HEK293 (cell line): ENCODE measurements at regions not wholly inside any gene's neighbourhood (a gene's known extent, or its start where the extent isn't known, plus 50 kb on each side); places are given as distances from the start of the nearest gene placed in this dataset.

Source experiments
- CTCF ChIA-PET: fragments of 350-600 bp; formaldehyde crosslinking; extraction: SDS; loops from one replicate; lab custom pipeline; 2021; ENCODE audit warnings: antibody characterized with exemption; lab: Yijun Ruan, JAX
- POLR2A ChIA-PET: fragments of 300-600 bp; formaldehyde crosslinking; extraction: SDS; loops from one replicate; lab custom pipeline; 2020; ENCODE audit warnings: antibody characterized with exemption, inconsistent platforms; lab: Yijun Ruan, JAX
- H3K27ac ChIP-seq: fragments of 200-500 bp; sonication (Bioruptor generic); 2 replicates; pipeline ENCODE4 v1.5.1; 2014; ENCODE audit warnings: low read depth, low read length, control low read depth, inconsistent platforms; ENCODE audit errors: extremely low read depth
- H3K36me3 ChIP-seq, 2 experiments: fragments of 200-500 bp in 1 of 2; sonication (Bioruptor generic) in 1 of 2; 1 replicate in 1 of 2; 2 replicates in 1 of 2; pipeline ENCODE4 v1.5.1; 2014 to 2017; ENCODE audit warnings: inconsistent platforms in 2 of 2, low read length in 2 of 2; ENCODE audit not compliant: control insufficient read depth in 2 of 2, insufficient read depth in 1 of 2
- H3K4me1 ChIP-seq: fragments of 200-500 bp; sonication (Bioruptor generic); 2 replicates; pipeline ENCODE4 v1.5.1; 2014; ENCODE audit warnings: mild to moderate bottlenecking, low read length, inconsistent platforms; ENCODE audit not compliant: control insufficient read depth, insufficient read depth
- H3K4me3 ChIP-seq: 2 replicates; pipeline ENCODE4 v1.5.1; 2011; ENCODE audit warnings: low read depth, mild to moderate bottlenecking, control low read depth, low read length, moderate library complexity
- H3K9me3 ChIP-seq: fragments of 200-500 bp; sonication (Bioruptor generic); 2 replicates; pipeline ENCODE4 v1.5.1; 2014; ENCODE audit warnings: low read depth, low read length, inconsistent platforms; ENCODE audit not compliant: control insufficient read depth, insufficient read depth
- EGR2 ChIP-seq: fragments of 450-650 bp; formaldehyde crosslinking; IDR thresholded peaks from 2 replicates; pipeline ENCODE4 v1.5.1; 2016; ENCODE audit warnings: low read depth, missing biosample characterization, missing genetic modification characterization
- OSR2 ChIP-seq: fragments of 450-650 bp; formaldehyde crosslinking; IDR thresholded peaks from 2 replicates; pipeline ENCODE4 v1.5.1; 2016; ENCODE audit warnings: missing biosample characterization, missing genetic modification characterization
- YY1 ChIP-seq: fragments of 450-650 bp; formaldehyde crosslinking; IDR thresholded peaks from 2 replicates; pipeline ENCODE4 v1.5.1; 2018; ENCODE audit warnings: missing biosample characterization, missing genetic modification characterization
- ZFP41 ChIP-seq: fragments of 450-650 bp; formaldehyde crosslinking; IDR thresholded peaks from 2 replicates; pipeline ENCODE4 v1.5.1; 2016; ENCODE audit warnings: missing biosample characterization, missing genetic modification characterization, borderline replicate concordance
- ZNF292 ChIP-seq: fragments of 450-650 bp; formaldehyde crosslinking; IDR thresholded peaks from 2 replicates; pipeline ENCODE4 v1.5.1; 2016; ENCODE audit warnings: low read depth, missing biosample characterization, missing genetic modification characterization, borderline replicate concordance
- ZNF341 ChIP-seq: fragments of 450-650 bp; formaldehyde crosslinking; IDR thresholded peaks from 2 replicates; pipeline ENCODE4; 2016; ENCODE audit warnings: low read depth, missing biosample characterization, missing genetic modification characterization
- ZNF404 ChIP-seq: fragments of 450-650 bp; formaldehyde crosslinking; IDR thresholded peaks from 2 replicates; pipeline ENCODE4 v1.5.1; 2017; ENCODE audit warnings: missing biosample characterization, missing genetic modification characterization
- ZNF426 ChIP-seq: fragments of 450-650 bp; formaldehyde crosslinking; IDR thresholded peaks from 2 replicates; pipeline ENCODE4 v1.5.1; 2017; ENCODE audit warnings: missing biosample characterization, missing genetic modification characterization, mild to moderate bottlenecking, inconsistent platforms, moderate library complexity
- ZNF433 ChIP-seq: fragments of 450-650 bp; formaldehyde crosslinking; IDR thresholded peaks from 2 replicates; pipeline ENCODE4 v1.5.1; 2016; ENCODE audit warnings: missing biosample characterization, missing genetic modification characterization, low read depth
- ZNF529 ChIP-seq: fragments of 450-650 bp; formaldehyde crosslinking; IDR thresholded peaks from 2 replicates; pipeline ENCODE4 v1.5.1; 2017; ENCODE audit warnings: missing genetic modification characterization, missing biosample characterization; ENCODE audit not compliant: insufficient replicate concordance
- ZNF530 ChIP-seq: fragments of 450-650 bp; formaldehyde crosslinking; IDR thresholded peaks from 2 replicates; pipeline ENCODE4 v1.5.1; 2016; ENCODE audit warnings: low read depth, missing biosample characterization, missing genetic modification characterization
- ZNF544 ChIP-seq: fragments of 450-650 bp; formaldehyde crosslinking; IDR thresholded peaks from 2 replicates; pipeline ENCODE4 v1.5.0; 2017; ENCODE audit warnings: missing biosample characterization, missing genetic modification characterization
- ZNF585B ChIP-seq: fragments of 450-650 bp; formaldehyde crosslinking; IDR thresholded peaks from 2 replicates; pipeline ENCODE4 v1.5.1; 2016; ENCODE audit warnings: missing biosample characterization, missing genetic modification characterization
- ZNF792 ChIP-seq: fragments of 450-650 bp; formaldehyde crosslinking; IDR thresholded peaks from 2 replicates; pipeline ENCODE4 v1.5.1; 2016; ENCODE audit warnings: missing biosample characterization, missing genetic modification characterization
- ZSCAN16 ChIP-seq: fragments of 450-650 bp; formaldehyde crosslinking; IDR thresholded peaks from 2 replicates; pipeline ENCODE4 v1.5.1; 2016; ENCODE audit warnings: missing biosample characterization, missing genetic modification characterization
- TF ChIP-seq, protein P1 (sequence below): fragments of 450-650 bp; formaldehyde crosslinking; IDR thresholded peaks from 2 replicates; pipeline ENCODE4 v1.5.1; 2016; ENCODE audit warnings: missing biosample characterization, missing genetic modification characterization
- TF ChIP-seq, protein P2 (sequence below): fragments of 450-650 bp; formaldehyde crosslinking; IDR thresholded peaks from 2 replicates; pipeline ENCODE4 v1.5.1; 2016; ENCODE audit warnings: missing biosample characterization, missing genetic modification characterization
- TF ChIP-seq, protein P3 (sequence below): fragments of 450-650 bp; formaldehyde crosslinking; IDR thresholded peaks from 2 replicates; pipeline ENCODE4 v1.5.1; 2016; ENCODE audit warnings: missing biosample characterization, missing genetic modification characterization
- TF ChIP-seq, protein P4 (sequence below): fragments of 450-650 bp; formaldehyde crosslinking; IDR thresholded peaks from 2 replicates; pipeline ENCODE4 v1.5.1; 2016; ENCODE audit warnings: missing biosample characterization, missing genetic modification characterization
- TF ChIP-seq, protein P5 (sequence below): fragments of 450-650 bp; formaldehyde crosslinking; IDR thresholded peaks from 2 replicates; pipeline ENCODE4 v1.5.1; 2016; ENCODE audit warnings: missing biosample characterization, missing genetic modification characterization

DNA sequence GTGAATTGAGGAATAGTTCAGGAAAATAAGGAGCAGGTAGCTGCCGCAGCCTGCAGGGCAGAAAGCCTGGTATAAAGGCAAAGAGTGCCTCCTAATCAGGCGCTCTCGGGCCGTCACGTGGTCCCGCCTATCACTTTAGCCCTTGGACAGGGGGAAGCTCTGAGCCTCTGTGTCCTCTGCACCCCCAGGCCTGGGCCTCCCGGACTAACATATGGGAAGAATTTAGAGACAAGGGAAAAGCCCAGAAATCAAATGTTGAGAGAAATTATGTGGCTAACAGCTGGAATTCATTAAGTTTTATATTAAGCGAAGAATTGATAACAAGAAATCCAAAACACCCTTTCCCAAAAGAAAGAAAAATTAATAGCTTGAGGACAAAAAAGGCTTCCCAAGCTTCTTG, 417.7 kb downstream of the ATP23 start:
- Histone ChIP-seq H3K4me1 (no peaks in the 10 kb centered on the region), H3K9me3 (no peaks in the 10 kb centered on the region), H3K27ac (no peak overlapping the region), H3K36me3 (no peaks in the 10 kb centered on the region)
- CTCF ChIA-PET, result no interaction called here
- TF ChIP-seq ZNF585B (tag by site-specific recombination) (no peak), ZNF530 (tag by site-specific recombination) (no peak), YY1 (tag by site-specific recombination) (no peak)
- TF ChIP-seq, all 188 proteins: peak for 0
- no peak overlapping the region for H3K4me3 ChIP-seq
- POLR2A ChIA-PET, result interaction anchor here (0.6 kb wide), 1 partner anchor 119 kb away, joined by 3 read pairs; no protein-coding TSS in a partner anchor

DNA sequence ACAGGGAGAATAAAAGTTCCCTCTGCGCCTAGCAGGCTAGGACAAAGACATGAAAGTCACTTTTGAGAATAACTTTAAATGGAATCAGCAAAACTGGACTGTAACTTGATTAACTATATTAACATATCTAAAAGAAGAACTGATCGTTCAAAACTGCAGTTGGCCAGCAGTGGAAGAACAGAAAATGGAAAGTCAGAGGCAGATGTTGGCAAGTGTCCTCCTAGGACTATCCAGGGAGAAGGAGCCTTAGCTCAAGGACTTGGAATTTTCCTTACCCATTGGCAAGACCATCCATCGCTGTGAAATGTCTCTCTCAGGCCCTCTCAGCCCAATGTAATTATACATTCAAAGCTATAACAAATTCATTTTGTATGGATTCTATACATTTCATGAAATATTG, 419.7 kb downstream of the ATP23 start:
- no peaks in the 10 kb centered on the region for H3K9me3 ChIP-seq
- CTCF ChIA-PET, result no interaction called here
- POLR2A ChIA-PET, result no interaction called here
- H3K27ac ChIP-seq, result no peak overlapping the region
- H3K4me1 ChIP-seq, result 0 out of 2 replicates have a peak, but pooled peaks cover 4% of the 10 kb centered on the region
- H3K36me3 ChIP-seq, result no peaks in the 10 kb centered on the region
- TF ChIP-seq ZSCAN16 (tag by site-specific recombination) (no peak), ZFP41 (tag by site-specific recombination) (no peak), ZNF529 (tag by site-specific recombination) (no peak), ZNF426 (tag by site-specific recombination) (no peak), ZNF292 (no peak), ZNF792 (no peak), ZNF341 (no peak), ZNF433 (tag by site-specific recombination) (no peak), ZNF544 (tag by site-specific recombination) (no peak), EGR2 (tag by site-specific recombination) (no peak), ZNF404 (tag by site-specific recombination) (no peak), OSR2 (tag by site-specific recombination) (no peak)
- TF ChIP-seq, protein P1, sequence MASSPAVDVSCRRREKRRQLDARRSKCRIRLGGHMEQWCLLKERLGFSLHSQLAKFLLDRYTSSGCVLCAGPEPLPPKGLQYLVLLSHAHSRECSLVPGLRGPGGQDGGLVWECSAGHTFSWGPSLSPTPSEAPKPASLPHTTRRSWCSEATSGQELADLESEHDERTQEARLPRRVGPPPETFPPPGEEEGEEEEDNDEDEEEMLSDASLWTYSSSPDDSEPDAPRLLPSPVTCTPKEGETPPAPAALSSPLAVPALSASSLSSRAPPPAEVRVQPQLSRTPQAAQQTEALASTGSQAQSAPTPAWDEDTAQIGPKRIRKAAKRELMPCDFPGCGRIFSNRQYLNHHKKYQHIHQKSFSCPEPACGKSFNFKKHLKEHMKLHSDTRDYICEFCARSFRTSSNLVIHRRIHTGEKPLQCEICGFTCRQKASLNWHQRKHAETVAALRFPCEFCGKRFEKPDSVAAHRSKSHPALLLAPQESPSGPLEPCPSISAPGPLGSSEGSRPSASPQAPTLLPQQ (tag by site-specific recombination), result no peak
- TF ChIP-seq, protein P2, sequence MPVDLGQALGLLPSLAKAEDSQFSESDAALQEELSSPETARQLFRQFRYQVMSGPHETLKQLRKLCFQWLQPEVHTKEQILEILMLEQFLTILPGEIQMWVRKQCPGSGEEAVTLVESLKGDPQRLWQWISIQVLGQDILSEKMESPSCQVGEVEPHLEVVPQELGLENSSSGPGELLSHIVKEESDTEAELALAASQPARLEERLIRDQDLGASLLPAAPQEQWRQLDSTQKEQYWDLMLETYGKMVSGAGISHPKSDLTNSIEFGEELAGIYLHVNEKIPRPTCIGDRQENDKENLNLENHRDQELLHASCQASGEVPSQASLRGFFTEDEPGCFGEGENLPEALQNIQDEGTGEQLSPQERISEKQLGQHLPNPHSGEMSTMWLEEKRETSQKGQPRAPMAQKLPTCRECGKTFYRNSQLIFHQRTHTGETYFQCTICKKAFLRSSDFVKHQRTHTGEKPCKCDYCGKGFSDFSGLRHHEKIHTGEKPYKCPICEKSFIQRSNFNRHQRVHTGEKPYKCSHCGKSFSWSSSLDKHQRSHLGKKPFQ (tag by site-specific recombination), result no peak
- TF ChIP-seq, protein P3, sequence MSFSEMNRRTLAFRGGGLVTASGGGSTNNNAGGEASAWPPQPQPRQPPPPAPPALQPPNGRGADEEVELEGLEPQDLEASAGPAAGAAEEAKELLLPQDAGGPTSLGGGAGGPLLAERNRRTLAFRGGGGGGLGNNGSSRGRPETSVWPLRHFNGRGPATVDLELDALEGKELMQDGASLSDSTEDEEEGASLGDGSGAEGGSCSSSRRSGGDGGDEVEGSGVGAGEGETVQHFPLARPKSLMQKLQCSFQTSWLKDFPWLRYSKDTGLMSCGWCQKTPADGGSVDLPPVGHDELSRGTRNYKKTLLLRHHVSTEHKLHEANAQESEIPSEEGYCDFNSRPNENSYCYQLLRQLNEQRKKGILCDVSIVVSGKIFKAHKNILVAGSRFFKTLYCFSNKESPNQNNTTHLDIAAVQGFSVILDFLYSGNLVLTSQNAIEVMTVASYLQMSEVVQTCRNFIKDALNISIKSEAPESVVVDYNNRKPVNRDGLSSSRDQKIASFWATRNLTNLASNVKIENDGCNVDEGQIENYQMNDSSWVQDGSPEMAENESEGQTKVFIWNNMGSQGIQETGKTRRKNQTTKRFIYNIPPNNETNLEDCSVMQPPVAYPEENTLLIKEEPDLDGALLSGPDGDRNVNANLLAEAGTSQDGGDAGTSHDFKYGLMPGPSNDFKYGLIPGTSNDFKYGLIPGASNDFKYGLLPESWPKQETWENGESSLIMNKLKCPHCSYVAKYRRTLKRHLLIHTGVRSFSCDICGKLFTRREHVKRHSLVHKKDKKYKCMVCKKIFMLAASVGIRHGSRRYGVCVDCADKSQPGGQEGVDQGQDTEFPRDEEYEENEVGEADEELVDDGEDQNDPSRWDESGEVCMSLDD, result no peak
- TF ChIP-seq, protein P4, sequence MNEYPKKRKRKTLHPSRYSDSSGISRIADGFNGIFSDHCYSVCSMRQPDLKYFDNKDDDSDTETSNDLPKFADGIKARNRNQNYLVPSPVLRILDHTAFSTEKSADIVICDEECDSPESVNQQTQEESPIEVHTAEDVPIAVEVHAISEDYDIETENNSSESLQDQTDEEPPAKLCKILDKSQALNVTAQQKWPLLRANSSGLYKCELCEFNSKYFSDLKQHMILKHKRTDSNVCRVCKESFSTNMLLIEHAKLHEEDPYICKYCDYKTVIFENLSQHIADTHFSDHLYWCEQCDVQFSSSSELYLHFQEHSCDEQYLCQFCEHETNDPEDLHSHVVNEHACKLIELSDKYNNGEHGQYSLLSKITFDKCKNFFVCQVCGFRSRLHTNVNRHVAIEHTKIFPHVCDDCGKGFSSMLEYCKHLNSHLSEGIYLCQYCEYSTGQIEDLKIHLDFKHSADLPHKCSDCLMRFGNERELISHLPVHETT, result no peak
- TF ChIP-seq, protein P5, sequence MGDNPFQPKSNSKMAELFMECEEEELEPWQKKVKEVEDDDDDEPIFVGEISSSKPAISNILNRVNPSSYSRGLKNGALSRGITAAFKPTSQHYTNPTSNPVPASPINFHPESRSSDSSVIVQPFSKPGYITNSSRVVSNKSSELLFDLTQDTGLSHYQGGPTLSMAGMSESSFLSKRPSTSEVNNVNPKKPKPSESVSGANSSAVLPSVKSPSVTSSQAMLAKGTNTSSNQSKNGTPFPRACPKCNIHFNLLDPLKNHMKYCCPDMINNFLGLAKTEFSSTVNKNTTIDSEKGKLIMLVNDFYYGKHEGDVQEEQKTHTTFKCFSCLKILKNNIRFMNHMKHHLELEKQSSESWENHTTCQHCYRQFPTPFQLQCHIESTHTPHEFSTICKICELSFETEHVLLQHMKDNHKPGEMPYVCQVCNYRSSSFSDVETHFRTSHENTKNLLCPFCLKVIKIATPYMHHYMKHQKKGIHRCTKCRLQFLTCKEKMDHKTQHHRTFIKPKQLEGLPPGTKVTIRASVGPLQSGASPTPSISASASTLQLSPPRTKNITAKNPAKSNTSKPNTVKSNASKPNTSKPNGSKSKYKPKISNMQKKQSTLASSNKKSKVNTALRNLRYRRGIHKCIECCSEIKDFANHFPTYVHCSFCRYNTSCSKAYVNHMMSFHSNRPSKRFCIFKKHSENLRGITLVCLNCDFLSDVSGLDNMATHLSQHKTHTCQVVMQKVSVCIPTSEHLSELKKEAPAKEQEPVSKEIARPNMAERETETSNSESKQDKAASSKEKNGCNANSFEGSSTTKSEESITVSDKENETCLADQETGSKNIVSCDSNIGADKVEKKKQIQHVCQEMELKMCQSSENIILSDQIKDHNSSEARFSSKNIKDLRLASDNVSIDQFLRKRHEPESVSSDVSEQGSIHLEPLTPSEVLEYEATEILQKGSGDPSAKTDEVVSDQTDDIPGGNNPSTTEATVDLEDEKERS (tag by site-specific recombination), result no peak
- H3K4me3 ChIP-seq, result no peak overlapping the region
